ENCODE measurements at regions not wholly inside any gene's neighbourhood (a gene's known extent, or its start where the extent isn't known, plus 50 kb on each side); places are given as distances from the start of the nearest gene placed in this dataset.

DNA sequence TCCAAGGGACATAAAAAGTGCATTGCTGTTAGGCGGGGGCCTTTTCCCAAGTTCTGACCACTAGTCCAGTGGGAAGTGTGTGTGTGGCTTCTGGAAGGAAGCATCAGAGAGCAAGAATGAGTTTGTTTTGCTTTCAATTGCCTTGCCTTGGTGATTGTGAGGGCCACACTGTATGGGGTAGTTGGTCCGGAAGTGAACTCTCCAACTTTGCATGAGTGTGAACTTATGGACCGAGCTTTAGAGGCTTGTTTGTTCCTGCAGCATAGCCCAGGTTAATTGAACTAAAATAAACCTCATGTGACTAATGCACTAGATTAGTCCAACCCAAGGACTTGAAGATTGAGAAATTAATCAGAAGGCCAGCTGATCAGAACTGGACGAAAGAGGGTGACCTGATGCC is 171.7 kb downstream of the NR2F2 start (continued):
- TF ChIP-seq, protein P1, sequence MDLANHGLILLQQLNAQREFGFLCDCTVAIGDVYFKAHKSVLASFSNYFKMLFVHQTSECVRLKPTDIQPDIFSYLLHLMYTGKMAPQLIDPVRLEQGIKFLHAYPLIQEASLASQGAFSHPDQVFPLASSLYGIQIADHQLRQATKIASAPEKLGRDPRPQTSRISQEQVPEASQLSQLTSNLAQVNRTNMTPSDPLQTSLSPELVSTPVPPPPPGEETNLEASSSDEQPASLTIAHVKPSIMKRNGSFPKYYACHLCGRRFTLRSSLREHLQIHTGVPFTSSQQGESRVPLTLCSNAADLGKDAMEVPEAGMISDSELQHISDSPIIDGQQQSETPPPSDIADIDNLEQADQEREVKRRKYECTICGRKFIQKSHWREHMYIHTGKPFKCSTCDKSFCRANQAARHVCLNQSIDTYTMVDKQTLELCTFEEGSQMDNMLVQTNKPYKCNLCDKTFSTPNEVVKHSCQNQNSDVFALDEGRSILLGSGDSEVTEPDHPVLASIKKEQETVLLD (CRISPR knock-in tag; IDR thresholded peaks at IDR 0.05; ENCODE audit: low read depth): no peak
- TF ChIP-seq ZNF768 (CRISPR knock-in tag; IDR thresholded peaks at IDR 0.05): no peak
- no peak for TF ChIP-seq SPEN (CRISPR knock-in tag; IDR thresholded peaks at IDR 0.05; ENCODE audit: low read depth)
- TF ChIP-seq, protein P2, sequence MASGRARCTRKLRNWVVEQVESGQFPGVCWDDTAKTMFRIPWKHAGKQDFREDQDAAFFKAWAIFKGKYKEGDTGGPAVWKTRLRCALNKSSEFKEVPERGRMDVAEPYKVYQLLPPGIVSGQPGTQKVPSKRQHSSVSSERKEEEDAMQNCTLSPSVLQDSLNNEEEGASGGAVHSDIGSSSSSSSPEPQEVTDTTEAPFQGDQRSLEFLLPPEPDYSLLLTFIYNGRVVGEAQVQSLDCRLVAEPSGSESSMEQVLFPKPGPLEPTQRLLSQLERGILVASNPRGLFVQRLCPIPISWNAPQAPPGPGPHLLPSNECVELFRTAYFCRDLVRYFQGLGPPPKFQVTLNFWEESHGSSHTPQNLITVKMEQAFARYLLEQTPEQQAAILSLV (CRISPR knock-in tag; IDR thresholded peaks at IDR 0.05; ENCODE audit: borderline replicate concordance): no peak
- TF ChIP-seq ZNF549 (CRISPR knock-in tag; IDR thresholded peaks at IDR 0.05): no peak
- no peak for TF ChIP-seq MBNL3 (CRISPR knock-in tag; conservative IDR thresholded peaks at IDR 0.05)
- TF ChIP-seq SMARCE1 (IDR thresholded peaks at IDR 0.05; ENCODE audit: borderline replicate concordance): no peak

DNA sequence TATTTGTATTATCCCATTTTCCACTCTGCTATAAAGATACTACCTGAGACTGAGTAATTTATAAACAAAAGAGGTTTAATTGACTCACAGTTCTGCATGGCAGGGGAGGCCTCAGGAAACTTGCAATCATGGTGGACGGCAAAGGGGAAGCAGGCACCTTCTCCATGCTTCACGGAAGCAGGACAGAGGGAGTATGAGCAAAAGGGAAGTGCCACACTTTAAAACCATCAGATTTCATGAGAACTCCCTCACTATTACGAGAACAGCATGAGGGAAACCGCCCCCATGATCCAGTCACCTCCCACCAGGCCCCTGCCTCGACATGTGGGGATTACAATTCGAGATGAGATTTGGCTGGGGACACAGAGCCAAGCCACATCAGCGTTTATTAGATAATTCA is 172.8 kb downstream of the NR2F2 start:
- Histone ChIP-seq H3K27me3 (ENCODE audit: control insufficient read depth in 1 of 2, insufficient read depth in 2 of 2, low read length in 2 of 2) (no peaks in the 10 kb centered on the region), H3K9ac (ENCODE audit: insufficient read depth, low read depth, low read length) (no peak overlapping the region), H3K27ac (ENCODE audit: extremely low read length, insufficient read depth, low read length) (no peak overlapping the region), H2AFZ (ENCODE audit: low read length) (no peak overlapping the region), H3K9me3 (ENCODE audit: low read length) (no peaks in the 10 kb centered on the region), H3K4me3 (replicated peaks in 1 of 3; ENCODE audit: insufficient read depth in 1 of 3, low read depth in 2 of 3, low read length in 3 of 3) (no peak overlapping the region), H3K79me2 (ENCODE audit: insufficient read depth, low read length) (no peaks in the 10 kb centered on the region), H3K4me2 (ENCODE audit: low read depth, low read length) (no peak overlapping the region), H4K20me1 (ENCODE audit: insufficient read depth, low read length) (no peaks in the 10 kb centered on the region), H3K4me1 (ENCODE audit: insufficient read depth, low read length) (peaks cover 10% of the 10 kb centered on the region), H3K36me3 (replicated peaks in 1 of 2; ENCODE audit: control insufficient read depth in 1 of 2, insufficient read depth in 2 of 2, low read length in 2 of 2) (no peaks in the 10 kb centered on the region)
- no TSS peak for BruUV-seq (replicated peaks)
- no peak for ATAC-seq
- POLR2A ChIA-PET: no interaction called here
- 16% methylated on average over 7 of the region's 7 CpGs for WGBS (ENCODE audit: low lambda C conversion rate)
- in situ Hi-C loops (cut with HindIII; ENCODE audit: extremely low pct_ligation_motif_present, low pct_unique_long_range_greater_than_20kb) (no loop called here), intact Hi-C loops (cut with micrococcal nuclease; ENCODE audit: unreplicated experiment) (no loop called here)
- FAIRE-seq: no peak
- CTCF ChIA-PET (ENCODE audit: low intra/inter-chr PET ratio, low total read pairs): no interaction called here
- no peak for DNase-seq (ENCODE audit: low spot score)
- TF ChIP-seq, protein P3, sequence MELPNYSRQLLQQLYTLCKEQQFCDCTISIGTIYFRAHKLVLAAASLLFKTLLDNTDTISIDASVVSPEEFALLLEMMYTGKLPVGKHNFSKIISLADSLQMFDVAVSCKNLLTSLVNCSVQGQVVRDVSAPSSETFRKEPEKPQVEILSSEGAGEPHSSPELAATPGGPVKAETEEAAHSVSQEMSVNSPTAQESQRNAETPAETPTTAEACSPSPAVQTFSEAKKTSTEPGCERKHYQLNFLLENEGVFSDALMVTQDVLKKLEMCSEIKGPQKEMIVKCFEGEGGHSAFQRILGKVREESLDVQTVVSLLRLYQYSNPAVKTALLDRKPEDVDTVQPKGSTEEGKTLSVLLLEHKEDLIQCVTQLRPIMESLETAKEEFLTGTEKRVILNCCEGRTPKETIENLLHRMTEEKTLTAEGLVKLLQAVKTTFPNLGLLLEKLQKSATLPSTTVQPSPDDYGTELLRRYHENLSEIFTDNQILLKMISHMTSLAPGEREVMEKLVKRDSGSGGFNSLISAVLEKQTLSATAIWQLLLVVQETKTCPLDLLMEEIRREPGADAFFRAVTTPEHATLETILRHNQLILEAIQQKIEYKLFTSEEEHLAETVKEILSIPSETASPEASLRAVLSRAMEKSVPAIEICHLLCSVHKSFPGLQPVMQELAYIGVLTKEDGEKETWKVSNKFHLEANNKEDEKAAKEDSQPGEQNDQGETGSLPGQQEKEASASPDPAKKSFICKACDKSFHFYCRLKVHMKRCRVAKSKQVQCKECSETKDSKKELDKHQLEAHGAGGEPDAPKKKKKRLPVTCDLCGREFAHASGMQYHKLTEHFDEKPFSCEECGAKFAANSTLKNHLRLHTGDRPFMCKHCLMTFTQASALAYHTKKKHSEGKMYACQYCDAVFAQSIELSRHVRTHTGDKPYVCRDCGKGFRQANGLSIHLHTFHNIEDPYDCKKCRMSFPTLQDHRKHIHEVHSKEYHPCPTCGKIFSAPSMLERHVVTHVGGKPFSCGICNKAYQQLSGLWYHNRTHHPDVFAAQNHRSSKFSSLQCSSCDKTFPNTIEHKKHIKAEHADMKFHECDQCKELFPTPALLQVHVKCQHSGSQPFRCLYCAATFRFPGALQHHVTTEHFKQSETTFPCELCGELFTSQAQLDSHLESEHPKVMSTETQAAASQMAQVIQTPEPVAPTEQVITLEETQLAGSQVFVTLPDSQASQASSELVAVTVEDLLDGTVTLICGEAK (IDR thresholded peaks at IDR 0.05): no peak
- TF ChIP-seq, protein P3 (CRISPR knock-in tag; IDR thresholded peaks at IDR 0.05): no peak
- no peak for TF ChIP-seq REL (CRISPR knock-in tag; conservative IDR thresholded peaks at IDR 0.05)
- no peak for TF ChIP-seq ZNF446 (CRISPR knock-in tag; IDR thresholded peaks at IDR 0.05)
- no peak for TF ChIP-seq TARDBP (CRISPR knock-in tag; IDR thresholded peaks at IDR 0.05)
- TF ChIP-seq REXO4 (CRISPR knock-in tag; IDR thresholded peaks at IDR 0.05; ENCODE audit: borderline replicate concordance): no peak
- TF ChIP-seq ZNF616 (CRISPR knock-in tag; IDR thresholded peaks at IDR 0.05; ENCODE audit: low read depth): no peak

Data from HepG2 (cell line).